HEK293 (cell line): ENCODE measurements at regions not wholly inside any gene's neighbourhood (a gene's known extent, or its start where the extent isn't known, plus 50 kb on each side); places are given as distances from the start of the nearest gene placed in this dataset.
A peak's percentile ranks its signal among the peaks of the same experiment; 100 is the strongest.

Experiments used
- CTCF ChIA-PET: fragments of 350-600 bp; formaldehyde crosslinking; extraction: SDS; loops from one replicate; lab custom pipeline; 2021; ENCODE audit warnings: antibody characterized with exemption; lab: Yijun Ruan, JAX
- POLR2A ChIA-PET: fragments of 300-600 bp; formaldehyde crosslinking; extraction: SDS; loops from one replicate; lab custom pipeline; 2020; ENCODE audit warnings: antibody characterized with exemption, inconsistent platforms; lab: Yijun Ruan, JAX
- H3K27ac ChIP-seq: fragments of 200-500 bp; sonication (Bioruptor generic); 2 replicates; pipeline ENCODE4 v1.5.1; 2014; ENCODE audit warnings: low read depth, low read length, control low read depth, inconsistent platforms; ENCODE audit errors: extremely low read depth
- H3K36me3 ChIP-seq, 2 experiments: fragments of 200-500 bp in 1 of 2; sonication (Bioruptor generic) in 1 of 2; 1 replicate in 1 of 2; 2 replicates in 1 of 2; pipeline ENCODE4 v1.5.1; 2014 to 2017; ENCODE audit warnings: inconsistent platforms in 2 of 2, low read length in 2 of 2; ENCODE audit not compliant: control insufficient read depth in 2 of 2, insufficient read depth in 1 of 2
- H3K4me1 ChIP-seq: fragments of 200-500 bp; sonication (Bioruptor generic); 2 replicates; pipeline ENCODE4 v1.5.1; 2014; ENCODE audit warnings: mild to moderate bottlenecking, low read length, inconsistent platforms; ENCODE audit not compliant: control insufficient read depth, insufficient read depth
- H3K4me3 ChIP-seq: 2 replicates; pipeline ENCODE4 v1.5.1; 2011; ENCODE audit warnings: low read depth, mild to moderate bottlenecking, control low read depth, low read length, moderate library complexity
- H3K9me3 ChIP-seq: fragments of 200-500 bp; sonication (Bioruptor generic); 2 replicates; pipeline ENCODE4 v1.5.1; 2014; ENCODE audit warnings: low read depth, low read length, inconsistent platforms; ENCODE audit not compliant: control insufficient read depth, insufficient read depth
- OVOL3 ChIP-seq: fragments of 450-650 bp; formaldehyde crosslinking; IDR thresholded peaks from 2 replicates; pipeline ENCODE4 v1.5.1; 2016; ENCODE audit warnings: missing biosample characterization, missing genetic modification characterization
- YY2 ChIP-seq: fragments of 450-650 bp; formaldehyde crosslinking; IDR thresholded peaks from 2 replicates; pipeline ENCODE4 v1.5.1; 2016; ENCODE audit warnings: missing biosample characterization, missing genetic modification characterization
- ZFP37 ChIP-seq: fragments of 450-650 bp; formaldehyde crosslinking; IDR thresholded peaks from 2 replicates; pipeline ENCODE4 v1.5.1; 2016; ENCODE audit warnings: missing biosample characterization, missing genetic modification characterization
- ZFP41 ChIP-seq: fragments of 450-650 bp; formaldehyde crosslinking; IDR thresholded peaks from 2 replicates; pipeline ENCODE4 v1.5.1; 2016; ENCODE audit warnings: missing biosample characterization, missing genetic modification characterization, borderline replicate concordance
- ZNF211 ChIP-seq: fragments of 450-650 bp; formaldehyde crosslinking; IDR thresholded peaks from 2 replicates; pipeline ENCODE4 v1.5.1; 2016; ENCODE audit warnings: low read depth, missing biosample characterization, missing genetic modification characterization
- ZNF324 ChIP-seq: fragments of 450-650 bp; formaldehyde crosslinking; IDR thresholded peaks from 2 replicates; pipeline ENCODE4 v1.5.1; 2016; ENCODE audit warnings: missing biosample characterization, missing genetic modification characterization
- ZNF335 ChIP-seq: fragments of 450-650 bp; formaldehyde crosslinking; conservative IDR thresholded peaks from 2 replicates; pipeline ENCODE4 v1.5.1; 2016; ENCODE audit warnings: missing biosample characterization, missing genetic modification characterization
- ZNF629 ChIP-seq: fragments of 450-650 bp; formaldehyde crosslinking; IDR thresholded peaks from 2 replicates; pipeline ENCODE4 v1.5.1; 2017; ENCODE audit warnings: missing biosample characterization, missing genetic modification characterization
- ZNF670 ChIP-seq: fragments of 450-650 bp; formaldehyde crosslinking; IDR thresholded peaks from 2 replicates; pipeline ENCODE4 v1.5.1; 2016; ENCODE audit warnings: missing biosample characterization, missing genetic modification characterization, low read depth
- ZNF701 ChIP-seq: fragments of 450-650 bp; formaldehyde crosslinking; IDR thresholded peaks from 2 replicates; pipeline ENCODE4 v1.5.1; 2016; ENCODE audit warnings: missing biosample characterization, missing genetic modification characterization
- ZXDB ChIP-seq: fragments of 450-650 bp; formaldehyde crosslinking; IDR thresholded peaks from 2 replicates; pipeline ENCODE4 v1.5.1; 2016; ENCODE audit warnings: missing biosample characterization, missing genetic modification characterization
- TF ChIP-seq, protein P1 (sequence below): fragments of 450-650 bp; formaldehyde crosslinking; IDR thresholded peaks from 2 replicates; pipeline ENCODE4 v1.5.1; 2016; ENCODE audit warnings: missing biosample characterization, missing genetic modification characterization
- TF ChIP-seq, protein P2 (sequence below): fragments of 450-650 bp; formaldehyde crosslinking; IDR thresholded peaks from 2 replicates; pipeline ENCODE4 v1.5.0; 2017; ENCODE audit warnings: missing biosample characterization, missing genetic modification characterization, borderline replicate concordance
- TF ChIP-seq, protein P3 (sequence below): fragments of 450-650 bp; formaldehyde crosslinking; optimal IDR thresholded peaks from 2 replicates; pipeline ENCODE3; 2016; ENCODE audit warnings: missing biosample characterization, mild to moderate bottlenecking, missing genetic modification characterization
- TF ChIP-seq, protein P4 (sequence below): fragments of 450-650 bp; formaldehyde crosslinking; IDR thresholded peaks from 2 replicates; pipeline ENCODE4 v1.5.1; 2016; ENCODE audit warnings: missing biosample characterization, missing genetic modification characterization

DNA sequence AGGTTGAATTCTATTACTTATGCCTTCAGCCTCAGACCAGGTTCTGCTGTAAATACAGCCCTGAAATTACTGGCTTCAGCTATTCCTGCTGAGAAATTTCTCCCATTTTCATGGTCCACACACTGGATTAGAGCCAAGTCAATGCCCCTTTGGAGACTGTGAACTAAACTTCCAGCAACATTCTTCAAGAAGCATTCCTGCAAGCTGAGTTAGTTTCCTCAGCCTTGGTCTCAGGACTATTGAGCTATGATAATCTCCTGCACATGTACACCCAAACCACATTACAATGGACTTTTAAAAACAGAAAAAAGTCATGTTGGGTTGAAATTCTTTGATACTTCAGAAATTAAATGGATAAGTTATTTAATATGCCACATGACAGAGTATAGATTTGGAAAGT, 58.0 kb upstream of the AVPR1A start:
- POLR2A ChIA-PET = no interaction called here

DNA sequence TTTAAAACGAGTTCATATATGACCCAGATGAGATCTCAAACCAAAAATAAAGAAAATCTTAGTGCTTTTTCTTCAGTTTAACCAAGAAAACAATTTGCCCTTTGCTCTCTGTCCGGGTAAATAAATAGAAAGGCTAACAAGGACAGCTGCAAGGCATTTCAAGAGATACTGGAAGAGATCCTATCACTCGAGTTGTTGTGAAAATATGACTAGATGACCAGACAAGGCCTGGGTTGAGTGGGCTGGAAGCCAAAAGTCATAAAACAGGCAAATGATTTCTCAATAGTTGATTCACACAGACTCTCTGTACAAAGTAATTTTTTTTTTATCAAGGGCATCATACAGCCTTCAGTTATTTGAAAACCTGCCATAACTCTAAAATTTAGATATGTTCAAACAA, 55.9 kb upstream of the AVPR1A start:
- no peak overlapping the region for H3K4me3 ChIP-seq
- TF ChIP-seq ZXDB (tag by site-specific recombination) (no peak), ZNF335 (tag by site-specific recombination) (0 out of 2 replicates have a peak, but pooled peaks have one; percentile 15)
- H3K9me3 ChIP-seq = no peaks in the 10 kb centered on the region
- no peak overlapping the region for H3K27ac ChIP-seq
- POLR2A ChIA-PET = no interaction called here
- H3K4me1 ChIP-seq = no peaks in the 10 kb centered on the region
- H3K36me3 ChIP-seq = no peaks in the 10 kb centered on the region
- CTCF ChIA-PET = no interaction called here

More for the DNA sequence above, 58.0 kb upstream of the AVPR1A start:
- TF ChIP-seq ZFP37 (tag by site-specific recombination) = no peak
- no peak for TF ChIP-seq ZNF211 (tag by site-specific recombination)
- no peak for TF ChIP-seq ZNF701 (tag by site-specific recombination)
- TF ChIP-seq, protein P1, sequence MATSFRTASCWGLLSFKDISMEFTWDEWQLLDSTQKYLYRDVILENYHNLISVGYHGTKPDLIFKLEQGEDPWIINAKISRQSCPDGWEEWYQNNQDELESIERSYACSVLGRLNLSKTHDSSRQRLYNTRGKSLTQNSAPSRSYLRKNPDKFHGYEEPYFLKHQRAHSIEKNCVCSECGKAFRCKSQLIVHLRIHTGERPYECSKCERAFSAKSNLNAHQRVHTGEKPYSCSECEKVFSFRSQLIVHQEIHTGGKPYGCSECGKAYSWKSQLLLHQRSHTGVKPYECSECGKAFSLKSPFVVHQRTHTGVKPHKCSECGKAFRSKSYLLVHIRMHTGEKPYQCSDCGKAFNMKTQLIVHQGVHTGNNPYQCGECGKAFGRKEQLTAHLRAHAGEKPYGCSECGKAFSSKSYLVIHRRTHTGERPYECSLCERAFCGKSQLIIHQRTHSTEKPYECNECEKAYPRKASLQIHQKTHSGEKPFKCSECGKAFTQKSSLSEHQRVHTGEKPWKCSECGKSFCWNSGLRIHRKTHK (tag by site-specific recombination) = no peak
- no peak for TF ChIP-seq YY2
- TF ChIP-seq ZNF324 (tag by site-specific recombination) = no peak
- TF ChIP-seq ZNF629 (tag by site-specific recombination) = no peak
- TF ChIP-seq, protein P2, sequence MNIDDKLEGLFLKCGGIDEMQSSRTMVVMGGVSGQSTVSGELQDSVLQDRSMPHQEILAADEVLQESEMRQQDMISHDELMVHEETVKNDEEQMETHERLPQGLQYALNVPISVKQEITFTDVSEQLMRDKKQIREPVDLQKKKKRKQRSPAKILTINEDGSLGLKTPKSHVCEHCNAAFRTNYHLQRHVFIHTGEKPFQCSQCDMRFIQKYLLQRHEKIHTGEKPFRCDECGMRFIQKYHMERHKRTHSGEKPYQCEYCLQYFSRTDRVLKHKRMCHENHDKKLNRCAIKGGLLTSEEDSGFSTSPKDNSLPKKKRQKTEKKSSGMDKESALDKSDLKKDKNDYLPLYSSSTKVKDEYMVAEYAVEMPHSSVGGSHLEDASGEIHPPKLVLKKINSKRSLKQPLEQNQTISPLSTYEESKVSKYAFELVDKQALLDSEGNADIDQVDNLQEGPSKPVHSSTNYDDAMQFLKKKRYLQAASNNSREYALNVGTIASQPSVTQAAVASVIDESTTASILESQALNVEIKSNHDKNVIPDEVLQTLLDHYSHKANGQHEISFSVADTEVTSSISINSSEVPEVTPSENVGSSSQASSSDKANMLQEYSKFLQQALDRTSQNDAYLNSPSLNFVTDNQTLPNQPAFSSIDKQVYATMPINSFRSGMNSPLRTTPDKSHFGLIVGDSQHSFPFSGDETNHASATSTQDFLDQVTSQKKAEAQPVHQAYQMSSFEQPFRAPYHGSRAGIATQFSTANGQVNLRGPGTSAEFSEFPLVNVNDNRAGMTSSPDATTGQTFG (tag by site-specific recombination) = no peak
- TF ChIP-seq OVOL3 (tag by site-specific recombination) = no peak
- TF ChIP-seq, protein P3, sequence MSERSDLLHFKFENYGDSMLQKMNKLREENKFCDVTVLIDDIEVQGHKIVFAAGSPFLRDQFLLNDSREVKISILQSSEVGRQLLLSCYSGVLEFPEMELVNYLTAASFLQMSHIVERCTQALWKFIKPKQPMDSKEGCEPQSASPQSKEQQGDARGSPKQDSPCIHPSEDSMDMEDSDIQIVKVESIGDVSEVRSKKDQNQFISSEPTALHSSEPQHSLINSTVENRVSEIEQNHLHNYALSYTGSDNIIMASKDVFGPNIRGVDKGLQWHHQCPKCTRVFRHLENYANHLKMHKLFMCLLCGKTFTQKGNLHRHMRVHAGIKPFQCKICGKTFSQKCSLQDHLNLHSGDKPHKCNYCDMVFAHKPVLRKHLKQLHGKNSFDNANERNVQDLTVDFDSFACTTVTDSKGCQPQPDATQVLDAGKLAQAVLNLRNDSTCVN (tag by site-specific recombination) = no peak
- Histone ChIP-seq H3K4me1 (no peaks in the 10 kb centered on the region), H3K4me3 (no peak overlapping the region), H3K27ac (no peak overlapping the region), H3K9me3 (no peaks in the 10 kb centered on the region), H3K36me3 (no peaks in the 10 kb centered on the region)
- CTCF ChIA-PET = no interaction called here

DNA sequence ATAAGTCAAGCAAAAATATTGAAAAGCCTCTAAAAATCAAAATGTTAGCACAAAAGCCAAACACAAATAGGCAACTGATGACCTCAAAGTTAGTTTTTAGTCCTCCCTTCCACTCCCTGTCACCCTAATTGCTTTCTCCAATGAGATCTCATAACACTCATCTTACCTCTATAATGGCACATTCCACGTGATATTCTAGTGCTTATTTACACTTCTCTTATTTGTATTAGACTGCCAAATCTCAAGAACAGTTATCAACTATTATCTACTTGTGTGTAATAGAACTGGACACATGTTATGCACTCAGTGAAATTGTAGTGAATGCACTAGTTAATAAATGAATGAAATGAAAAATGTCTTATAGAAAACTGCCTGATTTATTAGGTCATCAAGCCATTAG, 55.5 kb upstream of the AVPR1A start:
- CTCF ChIA-PET = no interaction called here
- no peak overlapping the region for H3K27ac ChIP-seq
- TF ChIP-seq ZFP41 (no peak), ZNF670 (tag by site-specific recombination) (no peak)
- TF ChIP-seq, protein P4, sequence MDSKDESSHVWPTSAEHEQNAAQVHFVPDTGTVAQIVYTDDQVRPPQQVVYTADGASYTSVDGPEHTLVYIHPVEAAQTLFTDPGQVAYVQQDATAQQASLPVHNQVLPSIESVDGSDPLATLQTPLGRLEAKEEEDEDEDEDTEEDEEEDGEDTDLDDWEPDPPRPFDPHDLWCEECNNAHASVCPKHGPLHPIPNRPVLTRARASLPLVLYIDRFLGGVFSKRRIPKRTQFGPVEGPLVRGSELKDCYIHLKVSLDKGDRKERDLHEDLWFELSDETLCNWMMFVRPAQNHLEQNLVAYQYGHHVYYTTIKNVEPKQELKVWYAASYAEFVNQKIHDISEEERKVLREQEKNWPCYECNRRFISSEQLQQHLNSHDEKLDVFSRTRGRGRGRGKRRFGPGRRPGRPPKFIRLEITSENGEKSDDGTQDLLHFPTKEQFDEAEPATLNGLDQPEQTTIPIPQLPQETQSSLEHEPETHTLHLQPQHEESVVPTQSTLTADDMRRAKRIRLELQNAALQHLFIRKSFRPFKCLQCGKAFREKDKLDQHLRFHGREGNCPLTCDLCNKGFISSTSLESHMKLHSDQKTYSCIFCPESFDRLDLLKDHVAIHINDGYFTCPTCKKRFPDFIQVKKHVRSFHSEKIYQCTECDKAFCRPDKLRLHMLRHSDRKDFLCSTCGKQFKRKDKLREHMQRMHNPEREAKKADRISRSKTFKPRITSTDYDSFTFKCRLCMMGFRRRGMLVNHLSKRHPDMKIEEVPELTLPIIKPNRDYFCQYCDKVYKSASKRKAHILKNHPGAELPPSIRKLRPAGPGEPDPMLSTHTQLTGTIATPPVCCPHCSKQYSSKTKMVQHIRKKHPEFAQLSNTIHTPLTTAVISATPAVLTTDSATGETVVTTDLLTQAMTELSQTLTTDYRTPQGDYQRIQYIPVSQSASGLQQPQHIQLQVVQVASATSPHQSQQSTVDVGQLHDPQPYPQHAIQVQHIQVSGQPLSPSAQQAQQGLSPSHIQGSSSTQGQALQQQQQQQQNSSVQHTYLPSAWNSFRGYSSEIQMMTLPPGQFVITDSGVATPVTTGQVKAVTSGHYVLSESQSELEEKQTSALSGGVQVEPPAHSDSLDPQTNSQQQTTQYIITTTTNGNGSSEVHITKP = 0 out of 2 replicates have a peak, but pooled peaks have one; percentile 19
- TF ChIP-seq, all 188 proteins: peak for 1
- no peaks in the 10 kb centered on the region for H3K4me1 ChIP-seq
- POLR2A ChIA-PET = no interaction called here
- no peaks in the 10 kb centered on the region for H3K36me3 ChIP-seq
- no peaks in the 10 kb centered on the region for H3K9me3 ChIP-seq
- H3K4me3 ChIP-seq = no peak overlapping the region
